GM12872 (cell line): ENCODE measurements at regions not wholly inside any gene's neighbourhood (a gene's known extent, or its start where the extent isn't known, plus 50 kb on each side); places are given as distances from the start of the nearest gene placed in this dataset.

Source experiments
- CTCF ChIP-seq: IDR thresholded peaks from 3 replicates; pipeline ENCODE4 v1.5.1; 2011; ENCODE audit warnings: low read depth, mild to moderate bottlenecking, low read length, moderate library complexity; ENCODE audit not compliant: insufficient read depth

GRCh38 chr12:9264546-9264945, 56.4 kb upstream of the PZP start:
- no peak for TF ChIP-seq CTCF

GRCh38 chr12:9260931-9261330, 52.7 kb upstream of the PZP start:
- TF ChIP-seq CTCF = no peak

GRCh38 chr12:9258676-9259075, 50.5 kb upstream of the PZP start:
- TF ChIP-seq CTCF = no peak
